Transverse colon (tissue), 4 donors: ENCODE measurements at regions not wholly inside any gene's neighbourhood (a gene's known extent, or its start where the extent isn't known, plus 50 kb on each side); places are given as distances from the start of the nearest gene placed in this dataset.

ENCODE experiments used
- DNase-seq: peaks from one replicate; pipeline ENCODE4 v3.0.0-alpha.2; 2019
- H3K27ac ChIP-seq, 4 donors: fragments of 200-600 bp; sonication (generic); 2 replicates each; pipeline ENCODE4 v1.5.1; 2016 to 2018; ENCODE audit warnings: inconsistent platforms in 4 of 4
- H3K27me3 ChIP-seq: fragments of 200-600 bp; sonication (generic); 2 replicates; pipeline ENCODE4 v1.5.1; 2017; ENCODE audit warnings: inconsistent platforms
- H3K36me3 ChIP-seq, 4 donors: fragments of 200-600 bp; sonication (generic); 2 replicates each; pipeline ENCODE4 v1.5.1; 2017 to 2019; ENCODE audit warnings: inconsistent platforms in 4 of 4
- H3K4me1 ChIP-seq, 4 donors: fragments of 200-600 bp; sonication (generic); 2 replicates each; pipeline ENCODE4 v1.5.1; 2017 to 2020; ENCODE audit warnings: inconsistent platforms in 4 of 4
- H3K4me3 ChIP-seq, 4 donors: fragments of 200-600 bp; sonication (generic); 1 replicate in 1 of 4; 2 replicates in 3 of 4; pipeline versions ENCODE4 v1.5.1 to v1.6.1; 2017 to 2019; ENCODE audit warnings: inconsistent platforms in 4 of 4
- H3K9me3 ChIP-seq, 2 donors: fragments of 200-600 bp; sonication (generic); 2 replicates each; pipeline ENCODE4 v1.5.1; 2017 to 2019; ENCODE audit warnings: inconsistent platforms in 2 of 2
- EP300 ChIP-seq: sonication (generic); formaldehyde crosslinking; IDR thresholded peaks from one replicate; pipeline ENCODE4 v1.6.1; 2017; ENCODE audit warnings: antibody characterized with exemption, low read depth
- POLR2A ChIP-seq: fragments of 450-650 bp; IDR thresholded peaks from one replicate; pipeline ENCODE4 v1.6.1; 2016; ENCODE audit warnings: antibody characterized with exemption, mild to moderate bottlenecking, moderate library complexity
- POLR2AphosphoS5 ChIP-seq, 3 donors: sonication (generic); formaldehyde crosslinking; IDR thresholded peaks; one replicate each; pipeline ENCODE4 v1.6.1; 2016; ENCODE audit warnings: antibody characterized with exemption in 3 of 3
- WGBS, 2 donors: methylation state at CpG; one replicate each; pipeline ENCODE4 v1.1.5; 2018; ENCODE audit warnings: low coverage in 1 of 2; 5-methylcytosine and 5-hydroxymethylcytosine counted together
- in situ Hi-C, 4 donors: fragments of 200-750 bp; cut with MboI; loops; one replicate each; pipeline versions ENCODE4 v1.15.0 to v1.15.1; 2017; ENCODE audit warnings: low sequenced_read_pairs in 3 of 4, low pct_ligation_motif_present in 1 of 4, low pct_unique_long_range_greater_than_20kb in 1 of 4
- intact Hi-C: fragments of 100-400 bp; cut with DNase I; formaldehyde crosslinking; loops from one replicate; pipeline ENCODE4 v1.15.1; 2023; ENCODE audit warnings: low total_unique reads
- TF ChIP-seq, protein P1 (sequence below), 5 experiments: fragments of 200-600 bp in 3 of 5; fragments of 450-650 bp in 2 of 5; sonication (generic) in 3 of 5; IDR thresholded peaks; 1 replicate in 2 of 5; 2 replicates in 3 of 5; pipeline ENCODE4 v1.5.1; 2016 to 2017; ENCODE audit warnings: antibody characterized with exemption in 5 of 5, inconsistent platforms in 3 of 5, mild to moderate bottlenecking in 2 of 5, moderate library complexity in 1 of 5

DNA sequence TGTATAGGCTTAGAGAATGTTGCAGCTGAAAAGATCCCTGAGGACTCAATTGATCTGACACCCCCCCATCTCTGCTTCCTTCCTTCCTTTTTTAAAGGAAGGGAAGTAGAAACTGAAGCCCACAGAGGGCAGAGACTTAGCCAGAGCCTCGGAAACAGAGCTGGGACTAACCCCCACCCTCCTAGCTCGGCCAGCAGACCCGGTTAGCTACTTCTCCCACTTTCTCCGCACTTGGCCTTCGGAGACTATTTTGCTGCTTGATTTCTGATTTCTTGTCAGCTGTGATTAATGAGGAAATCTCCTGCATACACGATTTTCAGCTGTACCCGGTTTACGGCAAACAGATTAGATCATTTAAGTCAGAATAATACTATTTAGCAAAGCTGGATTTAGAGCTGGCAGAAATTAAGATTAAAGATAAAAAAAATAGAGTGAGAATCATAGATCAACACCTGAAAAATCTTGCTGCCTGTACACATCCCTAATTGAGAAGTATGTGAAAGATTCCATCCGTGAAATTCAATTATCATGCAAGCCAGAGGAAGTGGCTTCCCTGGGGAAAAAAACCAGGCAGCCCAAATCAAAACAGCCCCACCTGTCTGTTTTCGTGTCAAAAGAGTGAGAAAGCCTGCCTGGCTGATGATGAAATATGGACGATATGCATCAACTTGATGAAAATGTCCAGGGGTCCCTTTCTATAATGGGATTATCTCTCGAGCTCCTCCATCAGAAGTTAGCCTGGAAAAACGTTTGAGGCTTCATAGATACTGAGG lies 159.5 kb upstream of the SHB start:
- intact Hi-C loops: no loop called here
- Histone ChIP-seq H3K4me1 (peaks cover 0 to 13% (median 5%) of the 10 kb centered on the region in 4 donors), H3K27me3 (no peaks in the 10 kb centered on the region), H3K27ac (no peak overlapping the region), H3K36me3 (no peaks in the 10 kb centered on the region), H3K9me3 (no peaks in the 10 kb centered on the region), H3K4me3 (no peak overlapping the region)
- 61 to 62% methylated on average over 8 to 13 of the region's 13 CpGs for WGBS, 2 donors
- in situ Hi-C loops: no loop called here
- TF ChIP-seq EP300 (no peak), POLR2AphosphoS5 (IDR thresholded peaks at IDR 0.05) (no peak), POLR2A (no peak)
- TF ChIP-seq, protein P1, sequence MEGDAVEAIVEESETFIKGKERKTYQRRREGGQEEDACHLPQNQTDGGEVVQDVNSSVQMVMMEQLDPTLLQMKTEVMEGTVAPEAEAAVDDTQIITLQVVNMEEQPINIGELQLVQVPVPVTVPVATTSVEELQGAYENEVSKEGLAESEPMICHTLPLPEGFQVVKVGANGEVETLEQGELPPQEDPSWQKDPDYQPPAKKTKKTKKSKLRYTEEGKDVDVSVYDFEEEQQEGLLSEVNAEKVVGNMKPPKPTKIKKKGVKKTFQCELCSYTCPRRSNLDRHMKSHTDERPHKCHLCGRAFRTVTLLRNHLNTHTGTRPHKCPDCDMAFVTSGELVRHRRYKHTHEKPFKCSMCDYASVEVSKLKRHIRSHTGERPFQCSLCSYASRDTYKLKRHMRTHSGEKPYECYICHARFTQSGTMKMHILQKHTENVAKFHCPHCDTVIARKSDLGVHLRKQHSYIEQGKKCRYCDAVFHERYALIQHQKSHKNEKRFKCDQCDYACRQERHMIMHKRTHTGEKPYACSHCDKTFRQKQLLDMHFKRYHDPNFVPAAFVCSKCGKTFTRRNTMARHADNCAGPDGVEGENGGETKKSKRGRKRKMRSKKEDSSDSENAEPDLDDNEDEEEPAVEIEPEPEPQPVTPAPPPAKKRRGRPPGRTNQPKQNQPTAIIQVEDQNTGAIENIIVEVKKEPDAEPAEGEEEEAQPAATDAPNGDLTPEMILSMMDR (IDR thresholded peaks at IDR 0.05): no peak
- DNase-seq: no peak

DNA sequence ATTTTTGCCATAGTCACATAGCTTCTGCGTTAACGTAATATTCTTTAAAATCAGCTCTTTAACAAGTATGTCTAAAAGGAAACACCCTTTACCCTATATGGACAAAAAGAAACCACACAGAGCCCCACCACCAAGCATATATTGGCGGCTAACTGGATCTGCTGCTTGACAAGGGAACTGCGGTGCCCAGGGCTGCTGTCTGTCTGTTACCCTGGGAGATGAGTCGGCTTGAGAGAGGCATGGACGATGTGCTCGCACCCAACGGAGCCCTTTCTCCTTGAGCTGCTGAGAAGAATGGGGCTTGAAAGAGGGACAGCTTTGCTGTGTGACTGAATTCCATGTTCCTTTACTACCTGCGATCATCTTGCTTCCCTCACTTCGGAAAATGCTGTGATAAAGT lies 158.6 kb upstream of the SHB start:
- Histone ChIP-seq H3K4me1 (peaks cover 0 to 13% (median 5%) of the 10 kb centered on the region in 4 donors), H3K4me3 (no peak overlapping the region), H3K9me3 (no peaks in the 10 kb centered on the region), H3K27ac (no peak overlapping the region), H3K27me3 (no peaks in the 10 kb centered on the region), H3K36me3 (no peaks in the 10 kb centered on the region)
- WGBS, 2 donors: 40 to 52% methylated on average over 3 to 10 of the region's 10 CpGs
- intact Hi-C loops (no loop called here), in situ Hi-C loops (no loop called here)
- DNase-seq: no peak
- TF ChIP-seq POLR2AphosphoS5 (IDR thresholded peaks at IDR 0.05) (no peak), EP300 (no peak), POLR2A (no peak)
- TF ChIP-seq, protein P1 (IDR thresholded peaks at IDR 0.05): no peak

- H3K4me3 ChIP-seq: no peak overlapping the region
- no peaks in the 10 kb centered on the region for H3K27me3 ChIP-seq
- peaks cover 0 to 13% (median 5%) of the 10 kb centered on the region in 4 donors for H3K4me1 ChIP-seq
- in situ Hi-C loops: no loop called here
- H3K9me3 ChIP-seq: no peaks in the 10 kb centered on the region
- peak; percentile 21 for DNase-seq
- intact Hi-C loops: no loop called here
- 0 to 10% methylated on average over 2 to 12 of the region's 12 CpGs for WGBS, 2 donors
- no peaks in the 10 kb centered on the region for H3K36me3 ChIP-seq
- TF ChIP-seq POLR2AphosphoS5 (IDR thresholded peaks at IDR 0.05): no peak
- TF ChIP-seq, protein P1 (IDR thresholded peaks at IDR 0.05): no peak
- TF ChIP-seq EP300: no peak
- TF ChIP-seq POLR2A: no peak
- H3K27ac ChIP-seq: no peak overlapping the region
Measured at GRCh38 chr9:38227061-38227540, 158.1 kb upstream of the SHB start.

DNA sequence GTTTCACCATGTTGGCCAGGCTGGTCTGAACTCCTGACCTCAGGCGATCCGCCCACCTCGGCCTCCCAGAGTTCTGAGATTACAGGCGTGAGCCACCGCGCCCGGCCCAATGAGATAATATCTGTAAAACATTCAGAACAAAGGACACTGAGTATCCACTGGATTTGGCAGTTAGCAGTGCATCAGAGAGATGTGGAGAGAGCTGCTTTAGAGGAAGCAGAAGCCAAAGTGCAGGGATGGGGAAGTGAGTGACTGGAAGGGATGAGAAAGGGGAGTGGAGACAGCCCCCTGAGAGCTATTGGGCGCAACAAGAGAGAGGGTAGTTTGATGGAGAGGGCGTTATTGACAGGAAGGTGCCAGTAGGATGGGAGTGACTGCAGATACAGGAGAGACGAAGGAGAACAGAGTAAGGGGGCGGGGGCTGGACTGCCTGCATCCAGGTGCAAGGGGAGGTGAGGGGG lies 157.5 kb upstream of the SHB start:
- in situ Hi-C loops: no loop called here
- H3K9me3 ChIP-seq: no peaks in the 10 kb centered on the region
- intact Hi-C loops: no loop called here
- no peaks in the 10 kb centered on the region for H3K36me3 ChIP-seq
- H3K27me3 ChIP-seq: no peaks in the 10 kb centered on the region
- no peak overlapping the region for H3K4me3 ChIP-seq
- TF ChIP-seq, protein P1 (IDR thresholded peaks at IDR 0.05): no peak
- TF ChIP-seq POLR2A (no peak), EP300 (no peak), POLR2AphosphoS5 (IDR thresholded peaks at IDR 0.05) (no peak)
- no peak overlapping the region for H3K27ac ChIP-seq
- peaks cover 0 to 13% (median 5%) of the 10 kb centered on the region in 4 donors for H3K4me1 ChIP-seq
- 10 to 24% methylated on average over 4 to 11 of the region's 11 CpGs for WGBS, 2 donors
- DNase-seq: no peak
